ENCODE measurements at regions not wholly inside any gene's neighbourhood (a gene's known extent, or its start where the extent isn't known, plus 50 kb on each side); places are given as distances from the start of the nearest gene placed in this dataset.

DNA sequence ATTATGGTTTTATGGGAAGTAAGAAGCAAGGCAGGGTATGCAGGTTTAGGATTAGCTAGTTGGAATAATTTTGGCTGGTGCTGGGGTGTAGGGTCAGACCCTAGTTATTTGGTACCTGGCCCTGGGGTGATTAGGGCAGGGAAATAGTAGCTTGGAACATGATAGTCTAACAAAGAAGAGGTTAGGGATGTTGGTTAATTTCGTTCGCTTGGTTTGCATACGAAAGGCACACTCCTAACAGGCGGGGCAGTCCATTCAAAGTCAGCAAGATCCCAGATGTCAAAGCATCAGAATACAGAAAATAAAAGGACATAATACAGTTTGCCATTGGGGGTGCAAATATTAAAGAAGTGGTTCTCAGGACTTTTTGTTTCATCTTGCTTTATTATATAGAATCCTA is 55.7 kb upstream of the ITPRID1 start:
- WGBS, 10 experiments = 0 to 67% (median 30%) methylated on average over 1 to 4 of the region's 4 CpGs; no CpG with 5 or more reads in 2 of the 10 experiments
- Histone ChIP-seq H3K4me1 (replicated peaks in 1 of 2) (peaks cover 4 to 16% of the 10 kb centered on the region in 2 donors), H3K4me3 (no peak overlapping the region), H3K27ac (no peak overlapping the region)
- ATAC-seq (replicated peaks in 6 of 8) = no peak
- in situ Hi-C loops (cut with MboI; ENCODE audit: low pct_unique_long_range_greater_than_20kb in 2 of 9, low sequenced_read_pairs in 9 of 9, unreplicated experiment in 9 of 9) = no loop called here

DNA sequence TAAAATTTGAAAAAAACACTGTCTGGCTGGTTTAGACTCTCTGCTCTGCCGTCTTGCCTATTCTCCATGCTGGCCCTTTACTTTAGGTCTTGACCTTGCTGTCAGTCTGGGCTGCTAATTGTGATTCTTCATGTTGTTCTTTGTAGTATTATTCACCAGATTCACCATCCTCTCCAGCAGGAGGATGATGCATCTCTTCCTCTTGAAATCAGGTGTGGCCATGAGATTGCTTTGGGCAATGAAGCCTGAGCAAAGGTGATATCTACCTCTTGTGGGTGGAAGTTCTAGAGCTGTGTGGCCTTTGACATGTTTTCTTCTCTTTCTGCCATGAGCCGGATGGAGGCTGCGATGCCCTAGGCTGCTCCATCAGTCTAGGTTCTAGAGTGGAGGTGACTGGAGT is 51.3 kb upstream of the ITPRID1 start:
- no peak for ATAC-seq (replicated peaks in 6 of 8)
- 0 to 92% (median 61%) methylated on average over 1 to 3 of the region's 3 CpGs; no CpG with 5 or more reads in 1 of the 10 experiments for WGBS, 10 experiments
- H3K27ac ChIP-seq = no peak overlapping the region
- no peak overlapping the region for H3K4me3 ChIP-seq
- H3K4me1 ChIP-seq (replicated peaks in 1 of 2) = peaks cover 4% of the 10 kb centered on the region in 2 donors
- in situ Hi-C loops (cut with MboI; ENCODE audit: low pct_unique_long_range_greater_than_20kb in 2 of 9, low sequenced_read_pairs in 9 of 9, unreplicated experiment in 9 of 9) = no loop called here
